GM18502 (cell line): ENCODE measurements at regions not wholly inside any gene's neighbourhood (a gene's known extent, or its start where the extent isn't known, plus 50 kb on each side); places are given as distances from the start of the nearest gene placed in this dataset.

Experiments used
- ATAC-seq: cut with Tn5 transposase; IDR thresholded peaks from one replicate; pipeline ENCODE4 v1.9.1; 2021; ENCODE audit warnings: mild to moderate bottlenecking; ENCODE audit not compliant: unreplicated experiment, poor library complexity

- ATAC-seq, result no peak
These were observed 1495.9 kb downstream of the BRD1 start for GRCh38 chr22:48331691-48332220.

GRCh38 chr22:48331266-48331665 is 1496.4 kb downstream of the BRD1 start:
- no peak for ATAC-seq

GRCh38 chr22:48327721-48328120 is 1500.0 kb downstream of the BRD1 start:
- no peak for ATAC-seq

- ATAC-seq, result no peak
These were observed 1503.9 kb downstream of the BRD1 start for GRCh38 chr22:48323746-48324145.

GRCh38 chr22:48322907-48323306 is 1504.8 kb downstream of the BRD1 start:
- ATAC-seq, result no peak

GRCh38 chr22:48321986-48322545 is 1505.6 kb downstream of the BRD1 start:
- ATAC-seq, result no peak

GRCh38 chr22:48320683-48321451 is 1506.8 kb downstream of the BRD1 start:
- ATAC-seq, result no peak

GRCh38 chr22:48320048-48320682 is 1507.5 kb downstream of the BRD1 start:
- no peak for ATAC-seq

GRCh38 chr22:48319321-48320047 is 1508.2 kb downstream of the BRD1 start:
- no peak for ATAC-seq

GRCh38 chr22:48318575-48319320 is 1508.9 kb downstream of the BRD1 start:
- ATAC-seq, result no peak

- ATAC-seq, result no peak
These were observed 1509.5 kb downstream of the BRD1 start for GRCh38 chr22:48318173-48318572.

- ATAC-seq, result no peak
These were observed 1511.1 kb downstream of the BRD1 start for GRCh38 chr22:48316257-48317250.

- no peak for ATAC-seq
These were observed 1512.0 kb downstream of the BRD1 start for GRCh38 chr22:48315439-48316256.

GRCh38 chr22:48314073-48314472 is 1513.6 kb downstream of the BRD1 start:
- ATAC-seq, result no peak

- ATAC-seq, result no peak
These were observed 1514.4 kb downstream of the BRD1 start for GRCh38 chr22:48313175-48313830.

- no peak for ATAC-seq
These were observed 1516.9 kb downstream of the BRD1 start for GRCh38 chr22:48310740-48311139.

- ATAC-seq, result no peak
These were observed 1517.4 kb downstream of the BRD1 start for GRCh38 chr22:48310289-48310688.

- ATAC-seq, result no peak
These were observed 1517.8 kb downstream of the BRD1 start for GRCh38 chr22:48309836-48310235.
